Superior temporal gyrus (tissue), 1 donor: ENCODE measurements at regions not wholly inside any gene's neighbourhood (a gene's known extent, or its start where the extent isn't known, plus 50 kb on each side); places are given as distances from the start of the nearest gene placed in this dataset.
"Not testable (repeated sequence)": the region's sequence is repeated elsewhere in the genome, so short reads cannot be mapped to it uniquely, and the experiment has no call there.

ENCODE experiments used
- DNase-seq: peaks from one replicate; pipeline ENCODE4 v3.0.0-alpha.2; 2016; ENCODE audit errors: extremely low spot score

- DNase-seq = no peak
Measured at GRCh38 chr2:234565201-234565600, 68.3 kb upstream of the ARL4C start.

DNA sequence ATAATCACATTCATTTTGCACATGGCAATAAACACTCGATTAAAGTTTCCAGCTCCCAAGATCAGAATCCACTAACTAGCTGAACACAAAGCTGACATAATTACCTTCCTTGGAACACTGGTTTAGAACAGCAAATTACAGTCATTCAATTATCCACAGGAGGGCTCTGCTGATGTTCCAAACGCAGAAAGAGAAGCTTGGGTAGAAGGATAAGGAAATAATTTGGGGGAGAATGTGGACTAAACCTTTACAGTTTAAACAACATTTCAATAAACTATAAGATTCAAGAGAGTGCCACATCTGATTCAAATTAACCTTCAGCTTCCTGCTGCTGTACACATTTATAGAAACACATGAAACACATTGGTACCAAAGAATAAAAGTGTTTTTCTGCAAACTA, 67.8 kb upstream of the ARL4C start:
- peak; percentile 56 for DNase-seq

DNA sequence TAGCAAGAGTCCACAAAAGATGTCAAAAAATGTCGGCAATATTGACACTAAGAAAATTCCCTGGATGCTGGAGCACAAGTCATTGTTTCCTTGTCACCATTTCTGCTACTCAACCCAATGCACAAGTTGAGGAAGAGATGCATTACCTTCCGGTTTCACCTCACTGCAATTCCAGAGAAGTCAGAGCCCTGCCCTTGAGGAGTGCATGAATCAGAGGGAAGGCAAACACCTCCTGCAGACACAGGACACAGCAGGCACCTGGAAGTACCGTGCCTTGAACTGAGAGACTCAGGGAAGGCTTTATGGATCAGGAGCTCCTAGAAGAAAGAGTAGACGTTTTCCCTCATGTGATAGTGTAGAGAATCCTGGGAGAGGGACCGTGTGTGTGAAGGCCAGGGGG, 62.7 kb upstream of the ARL4C start:
- no peak for DNase-seq

- no peak for DNase-seq
Measured at GRCh38 chr2:234558642-234559041, 61.8 kb upstream of the ARL4C start.

GRCh38 chr2:234556848-234557573, 60.1 kb upstream of the ARL4C start:
- no peak for DNase-seq

DNA sequence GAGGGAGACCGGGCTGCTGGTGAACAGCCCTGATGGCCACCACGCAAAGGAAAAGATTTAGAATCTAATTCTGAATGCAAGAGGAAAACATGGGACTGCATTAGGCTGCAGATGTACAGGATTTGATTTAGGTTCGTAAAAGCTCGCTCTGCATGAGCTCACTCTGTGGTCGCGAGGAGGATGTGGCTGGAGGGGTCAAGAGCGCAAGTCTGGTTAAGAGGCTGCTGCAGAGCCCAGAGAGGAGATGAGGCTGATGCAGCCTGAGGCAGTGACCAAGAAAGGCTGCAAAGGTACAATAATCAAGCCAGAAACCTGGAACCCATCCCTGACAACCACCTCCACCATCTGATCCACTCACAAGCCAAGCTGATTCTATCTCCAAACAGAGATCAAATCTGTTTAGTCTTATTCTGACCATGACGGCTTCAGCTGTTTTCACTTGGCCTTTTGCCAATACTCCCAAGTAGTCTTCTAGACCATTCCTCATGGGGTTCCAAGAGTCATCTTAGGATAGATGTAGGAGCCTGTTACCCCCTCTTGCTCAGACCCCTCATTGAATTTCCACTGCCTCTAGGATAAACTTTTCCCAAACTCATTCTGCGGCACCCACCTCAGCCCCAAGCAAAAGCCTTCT, 58.9 kb upstream of the ARL4C start:
- DNase-seq = no peak

DNA sequence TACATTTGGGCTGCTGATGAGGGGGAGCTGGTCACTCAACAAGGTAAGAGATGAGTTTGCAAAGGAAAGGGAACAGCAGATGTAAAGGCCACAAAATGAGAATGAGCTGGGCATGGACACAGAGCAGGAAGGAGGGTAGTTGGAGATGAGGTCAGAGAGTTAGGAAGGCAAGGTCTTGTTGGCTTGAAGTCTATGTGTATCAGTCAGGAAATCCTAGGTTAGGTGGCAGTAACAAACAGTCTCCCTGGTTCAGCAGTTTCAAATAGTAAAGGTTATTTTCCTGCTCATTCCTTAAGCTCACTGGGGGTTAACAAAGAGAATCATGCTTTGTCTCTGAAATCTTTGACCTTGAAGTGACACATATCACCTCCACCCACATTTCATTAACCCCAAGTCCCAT, 58.3 kb upstream of the ARL4C start:
- DNase-seq = no peak

- not testable (repeated sequence) for DNase-seq
Measured at GRCh38 chr2:234553223-234553622, 56.3 kb upstream of the ARL4C start.

DNA sequence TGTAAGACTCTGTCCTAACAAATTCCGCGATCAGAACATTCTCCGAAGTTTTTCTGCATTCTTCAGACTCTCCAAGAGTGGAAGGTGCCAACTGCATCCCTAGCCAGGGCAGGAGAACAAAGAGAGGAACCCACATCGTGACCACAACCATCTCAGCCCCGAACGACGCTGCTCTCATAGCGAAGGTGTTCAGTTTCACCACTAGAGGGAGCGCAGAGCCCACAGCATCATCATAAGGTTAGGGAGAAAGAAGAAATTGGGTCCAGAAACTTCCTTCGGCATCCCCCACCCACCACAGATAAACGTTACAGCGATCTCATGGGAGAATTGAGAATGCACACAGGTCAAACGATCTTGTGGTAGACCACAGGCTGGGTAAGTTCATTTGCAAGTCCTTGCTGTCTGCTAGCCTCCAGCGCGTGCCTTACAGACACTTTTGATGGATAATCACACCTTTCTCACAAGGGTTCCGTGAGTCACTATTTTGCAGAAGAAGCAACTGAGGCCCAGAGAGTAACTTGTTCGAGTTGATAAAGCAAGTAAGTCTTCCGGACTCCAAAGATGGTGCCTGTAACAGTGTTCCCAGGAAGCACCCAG, 53.7 kb upstream of the ARL4C start:
- peak; percentile 93 for DNase-seq

GRCh38 chr2:234550056-234550455, 53.2 kb upstream of the ARL4C start:
- DNase-seq = no peak

DNA sequence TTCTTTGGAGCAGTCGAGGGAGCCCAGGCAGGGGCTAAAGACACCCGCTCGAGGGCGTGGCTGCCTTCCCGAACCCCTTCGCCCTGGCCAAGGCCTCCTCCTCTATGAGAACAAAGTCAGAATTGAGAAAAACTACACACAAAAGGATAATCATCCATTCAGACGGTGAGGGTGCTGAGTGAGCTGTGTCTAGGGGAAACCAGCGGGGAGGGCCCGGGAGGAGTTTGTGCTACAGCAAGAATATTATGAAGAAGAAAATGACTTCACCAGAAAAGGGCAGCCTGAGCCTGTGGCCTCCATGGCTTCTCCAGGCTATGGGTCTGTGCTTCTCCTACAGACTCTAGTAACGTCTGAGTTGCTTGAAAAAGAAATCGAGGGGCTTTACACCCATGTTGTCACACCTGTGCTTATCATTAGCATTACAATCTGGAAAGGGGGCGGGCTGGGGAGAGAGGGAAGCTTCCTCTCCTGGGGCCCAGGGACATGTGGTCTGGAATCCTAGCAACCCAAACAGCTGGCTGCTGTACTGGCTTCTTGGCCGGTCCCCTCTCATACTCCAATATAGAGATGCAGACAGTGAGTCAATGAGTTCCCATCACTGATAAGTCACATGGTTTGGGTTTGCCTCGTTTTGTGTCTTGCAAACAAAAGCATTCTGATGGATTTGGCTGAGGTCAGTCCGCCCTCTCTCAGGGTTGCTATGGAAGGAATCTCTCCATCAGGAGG, 52.0 kb upstream of the ARL4C start:
- no peak for DNase-seq

GRCh38 chr2:234546770-234547169, 49.9 kb upstream of the ARL4C start:
- DNase-seq = no peak
